ENCODE measurements at regions not wholly inside any gene's neighbourhood (a gene's known extent, or its start where the extent isn't known, plus 50 kb on each side); places are given as distances from the start of the nearest gene placed in this dataset.

- no peak for DNase-seq (ENCODE audit: low spot score)
- Mint-ChIP-seq H3K4me1 (no peaks in the 10 kb centered on the region), H3K36me3 (peaks cover 5% of the 10 kb centered on the region; the same call in 1 of the 2 replicates), H3K27me3 (ENCODE audit: low read depth) (no peaks in the 10 kb centered on the region), H3K4me3 (no peak overlapping the region), H3K27ac (no peak overlapping the region), H3K9me3 (peaks cover 15% of the 10 kb centered on the region)
- ATAC-seq, result no peak
- no peak for TF ChIP-seq ZSCAN18 (CRISPR knock-in tag; IDR thresholded peaks at IDR 0.05)
- no peak for TF ChIP-seq PRDM15 (CRISPR knock-in tag; IDR thresholded peaks at IDR 0.05)
- TF ChIP-seq ELF4 (CRISPR knock-in tag; IDR thresholded peaks at IDR 0.05; ENCODE audit: low read depth), result no peak
- TF ChIP-seq ERG (CRISPR knock-in tag; IDR thresholded peaks at IDR 0.05), result no peak
- no peak for TF ChIP-seq ATF2 (CRISPR knock-in tag; IDR thresholded peaks at IDR 0.05; ENCODE audit: borderline replicate concordance, low read depth)
- no peak for TF ChIP-seq FOXP4 (CRISPR knock-in tag; IDR thresholded peaks at IDR 0.05)
- no peak for TF ChIP-seq NR2C2 (CRISPR knock-in tag; IDR thresholded peaks at IDR 0.05)
- no peak for TF ChIP-seq CTCF (IDR thresholded peaks at IDR 0.05)
- TF ChIP-seq KAT7 (CRISPR knock-in tag; IDR thresholded peaks at IDR 0.05; ENCODE audit: borderline replicate concordance), result no peak
- no peak for TF ChIP-seq ZNF281 (CRISPR knock-in tag; IDR thresholded peaks at IDR 0.05)
- TF ChIP-seq FOXP1 (CRISPR knock-in tag; IDR thresholded peaks at IDR 0.05; ENCODE audit: borderline replicate concordance), result no peak
- ChIA-PET POLR2A (no interaction called here), CTCF (no interaction called here)
Measured at GRCh38 chr17:13885953-13886889, 183.1 kb upstream of the COX10 start.

Measured in WTC11 (cell line).